HG03060 (cell line): ENCODE measurements at regions not wholly inside any gene's neighbourhood (a gene's known extent, or its start where the extent isn't known, plus 50 kb on each side); places are given as distances from the start of the nearest gene placed in this dataset.

ENCODE experiments used
- ATAC-seq: cut with Tn5 transposase; IDR thresholded peaks from one replicate; pipeline ENCODE4 v1.9.1; 2021; ENCODE audit warnings: low read depth, moderate number of reproducible peaks; ENCODE audit not compliant: unreplicated experiment

DNA sequence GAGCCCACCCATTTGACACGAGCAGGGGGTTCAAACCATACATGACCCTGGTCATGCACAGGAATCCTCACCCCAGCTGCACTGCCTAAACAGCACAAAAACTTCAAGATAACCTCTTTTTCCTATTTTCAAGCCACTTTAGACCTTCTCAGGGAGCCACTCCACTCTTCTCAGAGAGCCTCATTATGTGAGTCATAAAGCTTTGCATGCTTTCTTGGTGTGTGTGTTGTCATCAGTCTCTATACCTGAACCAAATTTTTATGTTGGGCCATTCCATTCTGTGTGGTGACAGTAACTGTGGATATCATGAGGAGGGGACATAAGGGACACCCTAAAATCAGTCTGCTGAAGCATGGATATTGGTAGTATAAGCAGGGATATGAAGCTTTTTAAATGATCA, 769.5 kb upstream of the API5 start:
- no peak for ATAC-seq

DNA sequence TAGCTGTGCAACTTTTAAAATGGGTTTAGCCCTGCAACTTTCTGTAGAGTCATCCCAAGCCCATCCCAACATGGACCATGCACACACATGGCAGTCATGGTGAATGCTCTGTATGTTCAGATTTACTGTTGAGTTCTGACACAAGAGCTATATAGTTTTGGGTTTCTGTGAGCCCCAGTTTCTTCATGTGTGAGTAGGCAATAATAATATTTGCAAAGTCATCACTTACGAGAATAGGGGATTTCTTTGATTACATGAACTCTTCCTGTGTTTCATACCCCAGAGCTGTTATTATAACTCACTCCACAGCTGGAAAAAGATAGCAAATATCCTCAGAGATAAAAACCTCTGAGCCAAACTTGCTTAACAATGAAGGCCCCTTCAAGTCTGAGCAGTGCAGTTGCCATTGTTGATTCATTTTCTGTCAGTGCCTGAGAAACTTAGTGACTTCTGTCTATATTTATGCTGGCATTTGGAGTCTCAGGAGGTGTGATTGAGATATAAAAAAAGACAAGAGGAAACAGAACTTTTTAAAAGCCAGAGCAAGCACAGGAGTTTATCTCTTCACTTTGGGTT, 767.9 kb upstream of the API5 start:
- ATAC-seq, result no peak

DNA sequence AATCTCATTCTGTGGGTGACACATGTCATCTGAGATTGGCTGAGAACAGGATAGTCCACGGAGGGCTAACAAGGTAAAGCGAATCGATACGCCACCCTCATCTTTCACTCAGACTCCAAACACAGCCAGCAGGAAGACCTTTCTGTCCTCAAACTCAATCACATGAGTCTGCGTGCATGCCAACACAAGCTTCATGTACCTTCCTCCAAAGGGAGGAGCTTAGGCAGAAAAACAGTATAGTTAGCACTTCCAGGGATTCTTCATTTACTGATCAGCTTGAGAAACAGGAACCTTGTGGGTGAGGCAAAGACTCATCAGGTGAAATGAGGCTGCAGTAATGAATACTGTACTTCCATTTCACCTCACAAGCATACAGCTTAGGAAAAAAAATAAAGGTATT, 767.1 kb upstream of the API5 start:
- no peak for ATAC-seq

DNA sequence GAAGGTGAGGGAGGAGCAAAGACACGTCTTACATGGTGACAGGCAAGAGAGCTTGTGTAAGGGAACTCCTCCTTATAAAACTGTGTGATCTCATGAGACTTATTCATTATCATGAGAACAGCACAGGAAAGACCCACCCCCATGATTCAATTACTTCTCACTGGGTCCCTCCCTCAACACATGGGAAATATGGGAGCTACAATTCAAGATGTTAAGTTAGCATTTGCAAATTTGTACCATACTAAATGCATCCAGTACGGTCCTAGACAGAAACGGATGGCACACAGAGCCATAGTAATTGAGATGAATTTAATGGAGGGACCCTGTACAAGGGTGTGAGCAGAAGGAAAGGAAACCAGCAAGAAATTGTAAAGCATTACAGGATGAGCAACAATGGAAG, 765.8 kb upstream of the API5 start:
- ATAC-seq, result no peak

DNA sequence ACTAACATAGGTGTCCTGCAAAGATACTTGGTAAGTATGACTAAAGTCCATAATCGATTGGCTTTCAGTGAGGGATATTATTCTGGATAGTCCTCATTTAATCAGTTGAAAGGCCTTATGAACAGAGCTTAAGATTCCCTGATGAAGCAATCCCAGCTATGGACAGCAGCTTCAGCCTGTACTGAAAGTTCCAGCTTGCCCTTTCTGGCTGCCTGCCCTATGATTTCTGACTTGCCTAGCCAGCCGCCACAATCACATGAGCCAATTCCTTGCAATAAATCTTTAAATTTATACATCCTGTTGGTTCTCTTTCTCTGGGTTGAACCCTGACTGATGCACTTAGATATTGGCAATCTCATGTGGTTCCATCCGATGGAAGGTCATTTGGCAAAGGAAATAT, 759.0 kb upstream of the API5 start:
- ATAC-seq, result no peak

DNA sequence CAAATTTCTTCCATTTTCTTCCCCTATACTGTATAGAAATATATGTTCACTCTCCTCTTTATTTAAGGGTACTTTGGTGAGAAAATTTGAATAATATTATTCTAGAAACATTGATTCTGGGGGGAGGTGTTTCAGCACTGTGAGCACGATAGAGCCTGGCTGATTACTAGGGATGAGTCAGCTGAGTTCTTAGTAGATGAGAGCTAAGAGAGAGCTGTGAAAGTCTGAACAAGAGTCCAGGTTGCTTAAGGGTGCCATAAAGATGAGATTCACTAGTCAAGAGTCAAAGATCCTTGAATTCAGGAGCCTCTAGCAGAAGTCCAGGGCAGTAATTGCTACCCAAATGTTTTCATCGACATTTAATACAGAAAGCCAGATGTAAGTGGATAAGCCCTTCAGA, 756.6 kb upstream of the API5 start:
- ATAC-seq, result no peak

DNA sequence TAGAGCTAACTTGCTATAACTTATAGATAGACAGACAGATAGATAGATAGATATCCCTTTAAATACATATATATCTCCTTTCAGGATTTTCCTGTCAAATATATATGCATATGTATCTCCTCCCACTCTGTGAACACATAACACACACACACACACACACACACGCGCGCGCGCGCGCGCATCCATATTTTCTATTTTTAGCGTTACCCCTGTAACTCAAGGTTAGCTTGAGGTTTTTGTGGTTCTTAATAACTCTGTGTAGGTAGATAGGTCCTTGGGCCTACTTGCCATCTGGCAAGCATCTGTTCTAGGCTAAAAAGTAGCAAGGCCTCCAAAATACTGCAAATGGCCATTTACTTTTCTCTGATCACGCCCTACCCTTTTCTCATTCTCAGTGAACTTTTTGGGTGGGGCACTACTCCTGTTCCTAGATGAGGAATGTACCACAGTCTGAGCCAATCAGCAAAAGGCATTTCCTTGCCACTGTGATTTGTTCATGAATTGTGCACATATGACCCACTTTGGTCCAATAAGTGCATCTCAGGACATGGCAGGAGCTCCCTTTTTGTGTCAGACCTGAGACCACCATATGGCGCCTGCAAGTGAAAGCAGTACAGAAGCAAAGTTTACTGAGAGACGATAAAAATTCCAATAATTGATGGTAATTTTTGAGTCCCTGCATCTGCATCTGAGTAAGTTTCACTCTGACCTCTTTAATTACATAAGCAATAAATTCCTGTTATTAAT, 740.5 kb upstream of the API5 start:
- no peak for ATAC-seq

DNA sequence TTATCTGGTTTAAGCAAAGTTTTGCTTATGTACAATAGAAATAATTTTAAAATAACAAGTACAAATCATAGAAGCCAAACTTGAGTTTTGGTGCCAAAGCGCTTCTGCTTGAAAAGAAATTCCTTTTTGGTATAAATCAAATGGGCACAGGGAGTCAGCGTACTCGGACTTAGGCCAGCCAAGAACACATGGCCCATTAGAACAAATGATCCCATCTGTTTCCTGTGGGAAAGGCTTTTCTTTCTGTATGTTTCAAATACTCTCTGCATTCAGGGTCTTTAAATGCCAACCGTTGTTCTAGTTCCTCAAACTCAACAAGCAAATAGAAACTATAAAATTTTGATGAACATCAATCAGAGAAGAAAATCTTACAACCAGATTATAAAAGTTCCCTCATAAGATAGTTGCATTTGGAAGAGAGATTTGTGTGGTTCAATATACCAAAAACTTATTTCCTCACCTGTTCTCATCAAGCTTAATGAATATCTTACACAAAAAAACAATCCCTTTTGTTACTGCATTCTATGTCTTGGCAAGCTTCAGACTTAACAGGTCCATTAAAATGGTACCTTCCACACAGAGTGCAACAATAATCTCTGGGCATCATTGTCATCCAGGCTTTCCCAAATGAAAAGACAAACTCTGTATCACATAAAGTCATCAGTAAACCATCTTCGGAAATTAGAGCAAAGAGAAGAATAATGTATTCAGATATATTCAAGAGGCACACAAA, 739.8 kb upstream of the API5 start:
- ATAC-seq, result no peak

DNA sequence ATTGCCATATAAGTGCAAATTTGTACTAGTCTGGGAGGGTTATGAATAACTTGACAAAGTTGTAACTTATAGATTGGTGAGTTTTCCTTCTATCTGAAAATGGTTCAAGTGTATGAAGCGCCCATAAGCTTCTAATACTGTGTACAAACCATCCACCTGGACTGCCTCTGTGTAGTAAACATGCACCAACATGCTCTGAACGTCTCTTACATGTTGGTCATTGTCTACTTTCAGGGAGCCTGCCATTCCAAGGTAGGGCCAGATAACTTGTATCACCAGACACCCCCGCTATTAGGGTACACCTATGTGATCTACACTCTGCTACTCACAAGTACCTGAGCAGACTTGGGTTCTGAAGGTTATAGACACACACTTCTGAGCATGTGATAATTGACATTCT, 735.5 kb upstream of the API5 start:
- ATAC-seq, result no peak

DNA sequence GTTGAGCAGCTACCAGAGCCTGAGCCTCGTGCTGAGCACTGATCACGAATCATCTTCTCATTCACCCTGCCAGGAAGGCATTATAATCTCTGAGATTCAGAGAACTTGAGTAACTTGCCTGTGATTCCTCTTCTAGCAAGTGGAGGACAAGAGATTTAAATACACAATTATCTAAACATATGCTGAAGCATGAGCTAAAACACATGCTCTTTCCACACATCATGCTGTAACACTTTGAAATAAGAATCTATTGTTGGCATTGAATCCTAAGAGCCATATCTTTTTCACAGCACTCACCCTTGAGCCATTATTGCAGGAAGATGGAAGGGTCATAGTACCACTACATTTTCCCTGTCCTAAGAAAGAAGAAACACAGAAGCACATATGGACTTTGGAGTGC, 722.5 kb upstream of the API5 start:
- no peak for ATAC-seq

DNA sequence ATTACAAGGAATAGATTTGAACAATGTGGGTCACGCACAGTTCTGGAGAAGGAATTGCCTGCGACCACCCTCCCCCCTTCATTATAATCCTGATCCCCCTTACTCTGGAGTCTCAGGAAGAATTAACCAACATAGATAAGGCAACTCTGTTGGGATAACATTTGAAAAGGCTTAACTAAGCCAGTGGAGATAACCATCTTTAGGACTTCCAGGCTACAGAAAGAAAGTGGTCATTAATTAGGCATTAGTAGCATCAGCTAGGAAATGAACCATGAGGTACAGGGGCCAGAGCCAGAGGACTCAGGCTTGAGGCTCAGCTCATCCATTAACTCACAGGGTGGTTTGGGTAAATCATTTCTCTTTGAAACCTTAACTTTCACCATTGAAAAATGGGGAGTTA, 720.0 kb upstream of the API5 start:
- ATAC-seq, result no peak

DNA sequence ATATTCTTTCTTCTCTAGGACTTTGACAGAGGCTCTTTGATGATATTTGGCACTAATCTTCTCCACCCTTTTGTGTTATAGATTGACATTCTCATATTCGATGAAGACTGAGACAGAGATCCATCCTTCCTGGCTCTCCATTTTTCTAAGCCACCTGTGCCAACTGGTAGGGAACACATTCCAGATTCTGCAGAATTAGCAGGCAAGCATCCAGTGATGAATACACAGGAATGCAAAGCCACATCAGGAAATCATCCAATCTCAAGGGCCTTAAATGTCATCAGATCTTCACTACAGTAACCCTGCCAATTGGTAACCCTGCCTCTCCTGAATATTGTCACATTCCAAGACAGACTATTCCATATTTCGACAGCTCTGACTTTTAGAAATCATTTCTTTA, 718.4 kb upstream of the API5 start:
- no peak for ATAC-seq

DNA sequence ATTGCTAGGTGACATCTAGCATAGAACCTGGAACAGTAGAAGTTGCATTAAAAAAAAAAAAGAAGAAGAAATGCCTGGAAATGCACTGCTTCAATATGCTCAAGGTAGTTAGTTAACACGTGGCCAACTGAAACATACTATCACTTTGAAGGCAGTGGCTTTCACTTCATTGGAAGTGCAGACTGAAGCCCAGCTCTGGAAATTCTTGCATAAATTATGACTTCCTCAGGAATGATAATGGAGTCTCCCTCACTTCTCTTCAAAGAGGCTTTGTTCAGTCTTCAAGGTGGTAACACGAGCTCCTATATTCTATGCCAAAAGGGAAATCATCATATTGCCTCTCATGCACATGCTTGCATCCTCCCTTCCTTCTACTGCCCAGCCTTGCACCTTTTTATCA, 715.9 kb upstream of the API5 start:
- no peak for ATAC-seq

DNA sequence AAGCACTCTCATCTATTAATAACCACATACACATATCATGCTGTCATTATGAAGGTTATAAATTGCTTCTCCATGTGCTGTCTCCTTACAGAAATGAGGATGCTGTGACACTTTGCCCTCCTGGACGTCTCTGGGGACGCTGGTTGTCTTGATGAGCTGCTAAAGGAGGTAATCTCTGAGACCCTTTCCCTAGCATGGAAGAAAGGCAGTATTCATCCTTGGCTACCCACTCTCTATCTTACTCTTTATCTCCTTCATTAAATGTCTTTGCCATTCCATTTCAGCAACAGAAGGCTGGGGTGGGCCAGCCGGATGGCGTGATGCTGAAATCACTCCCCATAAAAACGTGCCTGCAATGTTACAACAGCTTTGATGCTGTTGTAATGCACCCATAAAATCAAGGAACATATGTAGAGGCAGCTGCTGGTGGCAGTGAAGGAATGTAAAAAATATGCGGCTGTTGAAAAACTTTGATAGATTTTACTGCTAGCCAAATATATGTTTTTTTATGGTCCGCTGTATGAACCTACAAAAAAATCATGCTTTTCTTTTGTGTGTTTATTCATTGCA, 715.1 kb upstream of the API5 start:
- no peak for ATAC-seq

DNA sequence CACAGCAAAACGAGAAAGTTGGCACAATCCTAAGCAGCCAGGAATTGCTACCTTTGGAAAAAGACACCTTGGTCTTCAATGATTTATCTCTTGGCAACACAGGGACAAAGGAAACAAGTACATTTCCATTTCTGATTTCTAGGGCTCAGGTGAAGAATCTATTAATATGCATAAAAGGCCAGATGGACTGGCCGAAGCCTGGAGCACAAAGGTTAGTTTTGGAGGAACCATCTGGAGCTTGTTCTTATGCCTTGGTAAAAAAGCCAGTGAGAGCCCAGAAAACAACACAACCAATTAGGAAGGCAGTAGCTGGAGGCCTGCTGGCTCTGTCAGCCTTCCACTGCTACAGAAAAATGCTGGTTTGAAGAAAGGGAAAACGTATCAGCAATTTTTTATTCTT, 713.5 kb upstream of the API5 start:
- no peak for ATAC-seq

DNA sequence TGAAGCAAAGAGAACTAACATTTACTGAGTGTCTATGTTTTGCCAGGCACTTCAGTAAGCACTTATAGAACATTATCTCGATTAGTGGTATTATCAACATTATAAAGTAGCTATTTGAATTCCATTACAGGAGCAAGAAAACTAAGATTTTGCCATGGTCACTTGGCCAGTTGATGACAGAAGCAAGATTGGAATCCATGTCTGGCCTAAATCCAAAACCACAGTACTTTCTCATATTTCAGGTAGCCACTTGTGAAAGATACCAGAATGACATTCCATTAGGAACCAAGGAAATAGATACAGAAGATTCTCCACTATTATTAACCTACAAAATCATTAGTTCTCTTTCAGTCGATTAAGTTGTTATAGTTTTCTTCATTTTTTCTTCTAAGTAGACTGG, 691.0 kb upstream of the API5 start:
- no peak for ATAC-seq

DNA sequence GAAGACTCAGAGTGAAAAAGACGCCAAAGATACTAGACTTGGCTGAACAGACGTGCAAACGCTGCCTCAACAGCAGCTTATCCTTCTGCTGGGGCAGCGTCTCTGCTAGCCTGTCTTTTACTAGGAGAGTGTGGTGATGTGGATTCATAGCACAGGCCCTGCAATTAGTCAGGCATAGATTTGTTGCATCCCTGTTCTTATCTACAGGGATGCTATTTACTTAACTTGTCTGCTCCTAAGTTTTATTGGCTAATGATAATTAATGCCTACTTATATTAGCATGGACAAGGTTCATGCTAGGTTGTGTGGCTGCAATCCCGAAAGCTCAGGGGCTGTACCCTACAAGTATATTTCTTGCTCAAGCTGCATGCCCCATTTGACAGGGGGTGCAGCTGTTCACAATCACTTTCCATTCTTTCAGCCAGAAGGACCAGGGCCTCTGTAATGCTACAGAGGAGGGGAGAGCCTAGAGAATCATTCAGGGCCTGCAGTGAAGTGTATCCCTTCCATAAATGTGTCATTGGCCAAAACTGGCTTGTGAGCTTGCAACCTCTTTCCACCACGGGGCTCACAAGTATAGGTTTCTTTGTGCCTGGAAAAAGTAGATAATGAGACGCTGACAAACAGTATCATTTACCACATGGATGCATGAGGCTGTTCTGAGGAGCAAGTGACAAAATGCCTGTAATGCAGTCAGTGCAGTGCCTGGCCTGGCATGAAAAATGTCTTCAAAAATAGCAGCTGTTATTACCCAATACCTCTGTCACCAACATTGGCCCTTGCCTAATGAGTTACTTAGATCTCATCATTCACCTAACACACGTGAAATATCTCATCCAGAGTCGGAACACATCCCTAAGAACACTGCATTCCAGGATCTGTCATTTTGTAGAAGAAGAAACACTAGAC, 685.8 kb upstream of the API5 start:
- ATAC-seq, result no peak

DNA sequence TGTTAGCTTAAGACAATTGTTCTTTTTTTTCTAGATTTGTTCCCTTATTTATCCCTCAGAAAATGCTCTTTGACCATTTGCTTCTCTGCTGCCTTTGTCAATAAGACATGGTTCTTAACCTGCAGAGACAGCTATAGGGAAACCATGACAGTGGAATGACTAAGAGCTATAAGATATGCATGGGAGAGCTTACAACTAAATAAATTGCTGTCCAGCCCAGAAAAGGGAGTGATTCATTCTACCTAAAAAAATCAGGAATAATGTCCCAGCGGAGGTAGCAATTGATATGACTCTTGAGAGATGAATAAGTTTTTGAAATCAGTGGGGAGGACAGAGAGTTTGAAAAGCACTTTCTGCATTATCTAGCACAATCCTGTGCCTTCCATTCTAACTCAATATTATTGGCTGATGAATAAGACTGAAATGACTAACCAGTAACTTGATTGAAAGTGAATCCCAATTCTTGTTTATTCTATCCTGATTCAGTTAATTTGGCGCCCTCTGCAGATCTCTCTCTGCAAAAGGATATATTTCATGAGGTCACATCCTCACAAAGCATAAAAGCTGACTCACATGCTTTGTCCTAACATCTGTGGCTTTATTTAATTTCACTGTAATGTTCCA, 680.5 kb upstream of the API5 start:
- ATAC-seq, result no peak

DNA sequence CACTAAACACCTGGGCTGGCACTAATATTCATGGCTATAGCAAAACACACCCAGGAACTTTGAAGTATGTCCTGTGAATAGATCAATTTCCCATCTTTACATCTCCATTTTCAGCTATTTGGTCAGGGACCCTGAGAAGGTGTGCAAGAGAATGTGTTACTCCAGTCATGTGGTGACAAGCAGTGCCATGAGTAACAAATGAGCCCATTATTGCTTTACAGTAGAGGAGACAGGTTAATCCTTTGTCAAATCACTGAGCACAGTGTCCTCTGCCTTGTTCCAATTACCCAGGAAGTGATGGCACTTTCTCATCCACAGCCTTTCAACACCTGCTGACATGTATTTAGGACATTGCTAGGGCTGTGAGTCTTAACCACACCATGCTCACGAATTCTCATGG, 664.8 kb upstream of the API5 start:
- no peak for ATAC-seq

DNA sequence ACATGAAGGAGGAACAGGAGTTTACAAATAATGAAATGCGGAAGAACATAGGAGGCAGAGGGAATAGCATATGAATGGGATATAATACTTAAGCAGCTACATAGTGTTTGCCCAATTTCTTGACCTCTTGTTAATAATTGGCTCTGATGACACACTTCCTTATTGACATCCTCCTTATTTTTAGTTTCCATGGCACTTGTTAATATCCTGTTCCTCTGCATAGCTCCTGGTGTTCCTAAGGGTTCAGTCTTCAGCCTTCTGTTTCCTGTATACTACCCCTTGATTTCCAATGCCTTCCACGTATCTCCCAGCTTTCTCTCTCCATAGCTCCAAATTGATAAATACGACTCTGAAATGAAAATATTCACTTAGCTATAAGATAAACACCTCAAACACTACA, 663.8 kb upstream of the API5 start:
- no peak for ATAC-seq
